ENCODE measurements at regions not wholly inside any gene's neighbourhood (a gene's known extent, or its start where the extent isn't known, plus 50 kb on each side); places are given as distances from the start of the nearest gene placed in this dataset.

GRCh38 chr2:62431512-62431911, 74.5 kb downstream of the TMEM17 start:
- no peak for DNase-seq
- no peaks in the 10 kb centered on the region for H3K27me3 ChIP-seq
- TF ChIP-seq POLR2A (IDR thresholded peaks at IDR 0.05), result no peak
- H3K36me3 ChIP-seq, result no peaks in the 10 kb centered on the region
- intact Hi-C loops (cut with DNase I; ENCODE audit: low total_unique reads), result no loop called here
- no peaks in the 10 kb centered on the region for H3K9me3 ChIP-seq
- no peak overlapping the region for H3K4me3 ChIP-seq
- H3K4me1 ChIP-seq, result no peaks in the 10 kb centered on the region
- H3K27ac ChIP-seq, result no peak overlapping the region

- Histone ChIP-seq H3K9me3 (no peaks in the 10 kb centered on the region), H3K27ac (no peak overlapping the region), H3K4me3 (no peak overlapping the region), H3K4me1 (no peaks in the 10 kb centered on the region), H3K27me3 (no peaks in the 10 kb centered on the region), H3K36me3 (no peaks in the 10 kb centered on the region)
- TF ChIP-seq CTCF (IDR thresholded peaks at IDR 0.05) (no peak), POLR2A (IDR thresholded peaks at IDR 0.05) (no peak)
- intact Hi-C loops (cut with DNase I; ENCODE audit: low total_unique reads), result no loop called here
- DNase-seq, result no peak
These were observed 75.8 kb downstream of the TMEM17 start for GRCh38 chr2:62430146-62430545.

- H3K4me1 ChIP-seq, result no peaks in the 10 kb centered on the region
- H3K9me3 ChIP-seq, result no peaks in the 10 kb centered on the region
- TF ChIP-seq CTCF (IDR thresholded peaks at IDR 0.05) (no peak), POLR2A (IDR thresholded peaks at IDR 0.05) (no peak)
- no peak overlapping the region for H3K4me3 ChIP-seq
- no peak for DNase-seq
- intact Hi-C loops (cut with DNase I; ENCODE audit: low total_unique reads), result no loop called here
- no peak overlapping the region for H3K27ac ChIP-seq
- no peaks in the 10 kb centered on the region for H3K27me3 ChIP-seq
- no peaks in the 10 kb centered on the region for H3K36me3 ChIP-seq
These were observed 78.8 kb downstream of the TMEM17 start for GRCh38 chr2:62427146-62427545.

GRCh38 chr2:62426154-62426912, 79.7 kb downstream of the TMEM17 start:
- no peaks in the 10 kb centered on the region for H3K4me1 ChIP-seq
- no peaks in the 10 kb centered on the region for H3K9me3 ChIP-seq
- no peaks in the 10 kb centered on the region for H3K27me3 ChIP-seq
- intact Hi-C loops (cut with DNase I; ENCODE audit: low total_unique reads), result no loop called here
- no peak overlapping the region for H3K27ac ChIP-seq
- no peak for TF ChIP-seq POLR2A (IDR thresholded peaks at IDR 0.05)
- TF ChIP-seq CTCF (IDR thresholded peaks at IDR 0.05), result no peak
- no peak overlapping the region for H3K4me3 ChIP-seq
- DNase-seq, result no peak
- H3K36me3 ChIP-seq, result no peaks in the 10 kb centered on the region

- DNase-seq, result no peak
- intact Hi-C loops (cut with DNase I; ENCODE audit: low total_unique reads), result no loop called here
- Histone ChIP-seq H3K27me3 (no peaks in the 10 kb centered on the region), H3K4me1 (no peaks in the 10 kb centered on the region), H3K9me3 (no peaks in the 10 kb centered on the region), H3K36me3 (no peaks in the 10 kb centered on the region), H3K27ac (no peak overlapping the region), H3K4me3 (no peak overlapping the region)
- TF ChIP-seq CTCF (IDR thresholded peaks at IDR 0.05) (no peak), POLR2A (IDR thresholded peaks at IDR 0.05) (no peak)
These were observed 80.3 kb downstream of the TMEM17 start for GRCh38 chr2:62425684-62426083.

Data from uterus (tissue), 3 donors.